Lower leg skin (tissue), 3 donors: ENCODE measurements at regions not wholly inside any gene's neighbourhood (a gene's known extent, or its start where the extent isn't known, plus 50 kb on each side); places are given as distances from the start of the nearest gene placed in this dataset.

Source experiments
- POLR2A ChIP-seq, 2 donors: fragments of 450-650 bp; IDR thresholded peaks; one replicate each; pipeline ENCODE4 v1.6.1; 2016 to 2017; ENCODE audit warnings: antibody characterized with exemption in 2 of 2, mild to moderate bottlenecking in 1 of 2, moderate library complexity in 1 of 2
- TF ChIP-seq, protein P1 (sequence below), 3 donors: fragments of 450-650 bp; IDR thresholded peaks; one replicate each; pipeline ENCODE4 v1.5.1; 2016; ENCODE audit warnings: antibody characterized with exemption in 3 of 3, mild to moderate bottlenecking in 3 of 3, moderate library complexity in 2 of 3

DNA sequence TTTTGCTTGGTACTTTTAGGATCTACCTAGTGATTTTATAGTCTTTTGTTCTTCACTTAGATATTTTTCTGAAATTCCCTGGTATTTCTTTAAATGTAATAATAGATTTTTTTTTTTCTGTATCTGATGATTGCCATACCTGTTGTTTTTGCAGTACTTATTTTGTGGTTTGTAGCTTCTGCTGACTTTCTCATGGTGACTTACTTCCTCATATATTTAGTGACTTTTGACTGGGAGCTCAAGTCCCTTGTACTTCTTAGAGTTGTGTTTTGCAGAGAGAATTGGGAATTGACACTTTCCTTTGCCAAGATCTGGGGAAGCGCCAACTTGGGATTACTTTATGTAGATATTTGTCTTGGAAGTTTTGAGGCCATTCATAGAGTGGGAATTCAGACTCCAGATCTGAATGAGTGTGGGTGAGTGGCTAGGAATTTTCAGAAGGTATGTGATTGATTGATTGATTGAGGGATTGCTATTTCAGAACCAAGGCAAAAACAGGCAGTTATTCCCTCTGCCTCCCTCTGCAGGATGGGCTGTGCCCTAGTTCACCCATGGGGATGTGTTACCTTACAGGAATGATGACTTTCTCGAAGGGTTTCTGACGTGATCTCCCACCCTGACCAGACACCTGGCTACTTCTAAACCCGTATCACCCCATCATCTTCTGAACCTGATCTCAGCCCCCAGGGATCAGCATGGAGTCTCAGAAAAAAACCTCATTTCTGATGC is 219.5 kb downstream of the URB2 start:
- TF ChIP-seq, protein P1, sequence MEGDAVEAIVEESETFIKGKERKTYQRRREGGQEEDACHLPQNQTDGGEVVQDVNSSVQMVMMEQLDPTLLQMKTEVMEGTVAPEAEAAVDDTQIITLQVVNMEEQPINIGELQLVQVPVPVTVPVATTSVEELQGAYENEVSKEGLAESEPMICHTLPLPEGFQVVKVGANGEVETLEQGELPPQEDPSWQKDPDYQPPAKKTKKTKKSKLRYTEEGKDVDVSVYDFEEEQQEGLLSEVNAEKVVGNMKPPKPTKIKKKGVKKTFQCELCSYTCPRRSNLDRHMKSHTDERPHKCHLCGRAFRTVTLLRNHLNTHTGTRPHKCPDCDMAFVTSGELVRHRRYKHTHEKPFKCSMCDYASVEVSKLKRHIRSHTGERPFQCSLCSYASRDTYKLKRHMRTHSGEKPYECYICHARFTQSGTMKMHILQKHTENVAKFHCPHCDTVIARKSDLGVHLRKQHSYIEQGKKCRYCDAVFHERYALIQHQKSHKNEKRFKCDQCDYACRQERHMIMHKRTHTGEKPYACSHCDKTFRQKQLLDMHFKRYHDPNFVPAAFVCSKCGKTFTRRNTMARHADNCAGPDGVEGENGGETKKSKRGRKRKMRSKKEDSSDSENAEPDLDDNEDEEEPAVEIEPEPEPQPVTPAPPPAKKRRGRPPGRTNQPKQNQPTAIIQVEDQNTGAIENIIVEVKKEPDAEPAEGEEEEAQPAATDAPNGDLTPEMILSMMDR (IDR thresholded peaks at IDR 0.05): no peak
- no peak for TF ChIP-seq POLR2A (IDR thresholded peaks at IDR 0.05)
